Bronchial epithelial cell (primary cell): ENCODE measurements at regions not wholly inside any gene's neighbourhood (a gene's known extent, or its start where the extent isn't known, plus 50 kb on each side); places are given as distances from the start of the nearest gene placed in this dataset.

Source experiments
- DNase-seq: peaks from one replicate; pipeline ENCODE4 v3.0.0-alpha.2; 2010; ENCODE audit warnings: low read depth
- FAIRE-seq: peaks from 2 replicates; lab custom pipeline; 2011; peaks lifted over from hg19 to GRCh38; lab: Jason Lieb, UNC
- H3K27me3 ChIP-seq: 2 replicates; pipeline ENCODE4 v1.5.1; 2011; ENCODE audit warnings: low read length; ENCODE audit not compliant: control insufficient read depth, insufficient read depth
- H3K36me3 ChIP-seq: 2 replicates; pipeline ENCODE4 v1.5.1; 2011; ENCODE audit warnings: low read length; ENCODE audit not compliant: control insufficient read depth, insufficient read depth
- H3K4me3 ChIP-seq: 2 replicates; pipeline ENCODE4 v1.5.1; 2011; ENCODE audit warnings: mild to moderate bottlenecking, low read depth, low read length, control low read depth
- TF ChIP-seq, protein P1 (sequence below): IDR thresholded peaks from 2 replicates; pipeline ENCODE4 v1.5.1; 2011; ENCODE audit warnings: mild to moderate bottlenecking, moderate library complexity, low read length, control low read depth, inconsistent platforms; ENCODE audit not compliant: insufficient read depth, severe bottlenecking

DNA sequence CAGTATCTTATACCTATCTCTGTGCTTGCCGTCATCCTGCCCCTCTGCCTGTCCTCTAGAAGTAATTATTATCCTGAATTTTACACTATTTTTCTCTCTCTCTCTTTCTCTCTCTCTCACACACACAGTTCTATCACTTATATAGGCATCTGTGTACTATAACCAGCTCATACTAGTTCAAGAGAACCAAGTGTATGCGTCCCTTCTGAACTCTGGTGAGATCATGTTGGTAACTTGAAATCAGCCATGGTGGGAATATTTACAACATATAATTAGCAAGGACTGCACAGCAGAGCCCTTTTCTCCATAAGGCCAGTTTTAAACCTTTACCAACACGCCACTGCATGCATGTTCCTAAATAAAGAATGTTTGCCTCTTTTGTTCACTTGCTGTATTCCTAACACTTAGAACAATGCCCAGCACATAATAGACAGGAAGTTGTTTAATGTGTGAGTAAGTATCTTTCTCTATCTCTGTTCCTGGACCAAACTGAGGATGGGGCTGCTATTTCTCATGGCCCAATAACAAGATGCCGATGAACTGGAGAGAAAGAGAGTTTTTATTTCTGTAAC lies 51.1 kb upstream of the IL21 start:
- H3K27me3 ChIP-seq, result no peaks in the 10 kb centered on the region
- TF ChIP-seq, protein P1, sequence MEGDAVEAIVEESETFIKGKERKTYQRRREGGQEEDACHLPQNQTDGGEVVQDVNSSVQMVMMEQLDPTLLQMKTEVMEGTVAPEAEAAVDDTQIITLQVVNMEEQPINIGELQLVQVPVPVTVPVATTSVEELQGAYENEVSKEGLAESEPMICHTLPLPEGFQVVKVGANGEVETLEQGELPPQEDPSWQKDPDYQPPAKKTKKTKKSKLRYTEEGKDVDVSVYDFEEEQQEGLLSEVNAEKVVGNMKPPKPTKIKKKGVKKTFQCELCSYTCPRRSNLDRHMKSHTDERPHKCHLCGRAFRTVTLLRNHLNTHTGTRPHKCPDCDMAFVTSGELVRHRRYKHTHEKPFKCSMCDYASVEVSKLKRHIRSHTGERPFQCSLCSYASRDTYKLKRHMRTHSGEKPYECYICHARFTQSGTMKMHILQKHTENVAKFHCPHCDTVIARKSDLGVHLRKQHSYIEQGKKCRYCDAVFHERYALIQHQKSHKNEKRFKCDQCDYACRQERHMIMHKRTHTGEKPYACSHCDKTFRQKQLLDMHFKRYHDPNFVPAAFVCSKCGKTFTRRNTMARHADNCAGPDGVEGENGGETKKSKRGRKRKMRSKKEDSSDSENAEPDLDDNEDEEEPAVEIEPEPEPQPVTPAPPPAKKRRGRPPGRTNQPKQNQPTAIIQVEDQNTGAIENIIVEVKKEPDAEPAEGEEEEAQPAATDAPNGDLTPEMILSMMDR, result no peak
- no peaks in the 10 kb centered on the region for H3K36me3 ChIP-seq
- DNase-seq, result peak; percentile 77
- no peak overlapping the region for H3K4me3 ChIP-seq
- FAIRE-seq, result peak; percentile 7

DNA sequence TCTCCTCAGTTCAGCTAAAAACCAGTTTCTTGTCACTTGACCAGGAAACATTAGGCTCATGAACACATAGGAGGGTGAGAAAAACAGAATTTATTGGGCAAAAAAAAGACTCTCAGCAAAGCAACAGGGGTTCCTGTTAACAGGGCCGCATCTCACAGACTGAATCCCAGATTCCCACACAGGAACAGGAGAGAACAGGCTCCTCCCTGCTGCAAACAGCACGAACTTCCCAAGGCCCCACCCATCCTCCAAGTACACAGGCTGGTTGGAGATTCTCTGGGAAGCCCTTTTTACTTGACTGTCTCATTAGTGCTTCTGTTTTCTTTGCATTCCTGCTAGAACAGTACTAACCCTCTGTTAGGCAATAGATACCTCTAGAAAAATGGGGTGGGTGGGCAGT lies 52.4 kb upstream of the IL21 start:
- H3K36me3 ChIP-seq, result no peaks in the 10 kb centered on the region
- DNase-seq (no peak), FAIRE-seq (no peak)
- H3K4me3 ChIP-seq, result no peak overlapping the region
- TF ChIP-seq, protein P1, result no peak
- no peaks in the 10 kb centered on the region for H3K27me3 ChIP-seq

DNA sequence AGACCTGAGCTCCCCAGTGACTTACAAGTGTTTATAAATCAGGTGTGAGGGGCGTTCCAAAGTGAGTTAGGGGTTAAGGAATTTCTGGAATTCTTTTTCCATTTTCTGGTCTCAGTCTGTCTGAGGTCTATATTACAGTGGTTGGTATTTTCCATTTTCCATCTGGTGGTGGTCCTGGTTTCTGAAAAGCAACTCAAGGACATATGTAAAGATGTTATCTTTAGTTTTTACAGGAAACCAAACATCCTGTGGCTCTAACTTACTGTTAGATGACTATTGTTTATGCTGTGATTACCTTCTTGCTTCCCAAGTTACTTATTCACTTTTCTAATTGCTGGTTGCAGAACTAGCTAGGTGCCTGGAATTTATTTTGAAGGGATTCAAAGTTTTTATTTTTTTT lies 53.5 kb upstream of the IL21 start:
- Histone ChIP-seq H3K4me3 (no peak overlapping the region), H3K36me3 (no peaks in the 10 kb centered on the region), H3K27me3 (no peaks in the 10 kb centered on the region)
- DNase-seq (no peak), FAIRE-seq (no peak)
- TF ChIP-seq, protein P1, result no peak

DNA sequence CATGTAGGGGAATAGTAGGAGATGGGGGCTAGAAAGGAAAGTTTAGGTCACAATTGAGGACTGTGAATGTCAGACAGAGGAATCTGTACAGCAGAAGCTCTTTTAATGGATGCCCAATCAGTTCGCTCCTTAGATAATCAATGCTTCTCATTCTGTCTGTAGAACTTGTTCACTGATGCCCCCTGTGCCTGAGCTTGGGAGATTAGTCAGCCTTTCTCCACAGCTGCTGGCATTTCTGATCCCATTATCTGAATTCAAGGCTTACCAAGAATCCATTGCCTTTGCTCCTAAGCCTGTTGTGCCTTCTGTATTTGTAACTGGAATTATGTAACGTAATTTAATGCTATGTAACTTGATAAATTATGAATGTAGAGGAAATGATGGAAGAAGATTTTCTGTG lies 53.2 kb upstream of the BBS12 start:
- Histone ChIP-seq H3K36me3 (no peaks in the 10 kb centered on the region), H3K4me3 (no peak overlapping the region), H3K27me3 (no peaks in the 10 kb centered on the region)
- FAIRE-seq, result no peak
- TF ChIP-seq, protein P1, result no peak
- no peak for DNase-seq

DNA sequence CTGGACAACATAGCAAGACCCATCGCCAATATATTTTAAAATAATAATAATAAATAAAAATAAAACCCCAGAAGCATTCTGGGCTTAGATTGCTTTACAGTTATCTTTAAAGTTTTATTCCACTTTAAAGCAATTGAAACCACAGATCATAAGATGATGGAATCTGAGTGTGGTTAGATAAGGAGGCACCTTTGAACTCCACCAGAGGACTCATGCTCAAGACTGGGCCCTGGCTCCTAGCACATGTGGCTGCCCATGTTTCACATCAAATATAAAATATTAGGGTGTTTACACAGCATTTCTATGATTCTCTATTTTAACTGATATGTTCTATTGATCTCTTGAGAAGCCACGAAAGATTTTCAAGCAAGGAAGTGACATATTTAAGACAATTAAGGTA lies 52.6 kb upstream of the BBS12 start:
- TF ChIP-seq, protein P1, result no peak
- H3K27me3 ChIP-seq, result no peaks in the 10 kb centered on the region
- FAIRE-seq (no peak), DNase-seq (no peak)
- no peak overlapping the region for H3K4me3 ChIP-seq
- H3K36me3 ChIP-seq, result no peaks in the 10 kb centered on the region

DNA sequence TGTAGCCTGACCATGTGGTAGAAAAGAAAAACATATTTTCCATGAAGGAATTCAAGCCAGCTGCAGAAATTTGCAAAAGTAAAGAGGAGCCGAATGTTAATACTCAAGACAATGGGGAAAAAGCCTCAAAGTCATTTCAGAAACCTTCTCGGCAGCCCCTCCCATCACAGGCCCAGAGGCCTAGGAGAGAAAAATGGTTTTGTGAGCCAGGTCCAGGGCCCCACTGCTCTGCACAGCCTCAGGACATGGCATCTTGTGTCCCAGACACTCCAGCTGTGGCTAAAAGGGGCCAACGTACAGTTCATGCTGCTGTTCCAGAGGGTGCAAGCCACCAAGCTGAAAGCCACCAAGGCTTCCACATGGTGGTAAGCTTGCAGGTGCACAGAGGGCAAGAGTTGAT lies 50.9 kb upstream of the BBS12 start:
- FAIRE-seq, result peak; percentile 76
- H3K36me3 ChIP-seq, result no peaks in the 10 kb centered on the region
- DNase-seq, result no peak
- H3K4me3 ChIP-seq, result no peak overlapping the region
- no peaks in the 10 kb centered on the region for H3K27me3 ChIP-seq
- TF ChIP-seq, protein P1, result no peak
